HG03571 (cell line): ENCODE measurements at regions not wholly inside any gene's neighbourhood (a gene's known extent, or its start where the extent isn't known, plus 50 kb on each side); places are given as distances from the start of the nearest gene placed in this dataset.
"Not testable (repeated sequence)": the region's sequence is repeated elsewhere in the genome, so short reads cannot be mapped to it uniquely, and the experiment has no call there.

Source experiments
- ATAC-seq: cut with Tn5 transposase; IDR thresholded peaks from one replicate; pipeline ENCODE4 v1.9.1; 2021; ENCODE audit not compliant: unreplicated experiment

DNA sequence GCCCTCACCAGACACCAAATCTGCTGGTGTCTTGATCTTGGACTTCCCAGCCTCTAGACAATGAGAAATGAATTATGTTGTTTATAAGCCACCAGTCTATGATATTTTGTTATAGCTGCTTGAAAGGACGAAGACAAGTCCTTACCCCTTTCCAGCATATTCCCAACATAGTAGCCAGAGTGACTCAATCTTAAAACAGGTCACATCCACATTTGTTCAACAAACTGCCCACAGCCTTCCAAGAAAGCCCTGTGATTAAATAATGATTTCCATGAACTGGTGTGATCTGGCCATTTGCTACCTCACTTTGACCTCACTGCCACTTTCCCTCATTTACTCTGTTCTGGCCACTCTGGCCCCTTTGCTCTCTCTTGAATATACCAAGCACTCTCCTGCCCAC lies 193.7 kb upstream of the CFAP20DC start:
- no peak for ATAC-seq

DNA sequence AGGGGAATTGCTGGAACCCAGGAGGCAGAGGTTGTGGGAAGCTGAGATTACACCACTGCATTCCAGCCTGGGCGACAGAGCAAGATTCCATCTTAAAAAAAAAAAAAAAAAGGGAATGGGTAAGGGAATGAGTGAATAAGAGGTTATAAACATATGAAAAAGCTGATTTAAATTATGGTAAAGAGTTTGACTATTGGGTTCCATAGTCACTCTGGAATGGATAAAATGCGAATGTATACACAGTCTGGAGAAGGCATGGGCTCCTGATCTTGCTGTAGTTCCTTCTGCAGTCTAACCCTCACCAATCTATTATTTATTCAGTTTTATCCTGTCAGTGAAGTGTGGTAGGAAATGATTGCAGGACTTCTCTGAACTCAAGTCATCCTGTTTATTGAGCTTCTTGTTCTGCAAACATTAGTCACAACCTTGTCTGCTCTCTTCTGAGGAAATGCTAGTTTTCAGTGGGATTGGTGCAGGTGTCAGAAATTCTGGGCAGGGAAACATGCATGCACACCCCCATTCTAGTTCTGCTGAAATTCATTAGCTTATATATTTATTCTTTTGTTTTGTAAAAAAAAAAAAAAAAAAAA lies 190.9 kb upstream of the CFAP20DC start:
- no peak for ATAC-seq

DNA sequence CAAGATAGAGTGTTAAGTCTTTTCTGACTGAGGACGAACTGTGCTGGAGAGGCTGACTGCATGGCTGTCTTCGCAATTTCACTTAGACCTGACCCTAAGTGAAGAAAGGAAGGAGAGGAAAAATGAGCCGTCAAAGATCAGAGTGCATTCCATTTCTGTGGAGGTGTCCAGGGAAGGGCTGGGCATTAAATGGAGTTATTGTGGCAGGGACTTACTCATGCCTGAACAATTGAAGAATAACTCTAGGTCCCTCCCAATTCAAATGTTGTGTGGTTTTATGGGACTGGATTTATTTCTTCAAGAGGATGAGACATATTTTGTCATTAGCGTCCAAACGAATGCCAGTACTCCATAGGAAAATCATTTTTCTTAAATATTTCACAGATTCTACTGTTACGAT lies 187.3 kb upstream of the CFAP20DC start:
- ATAC-seq, result no peak

DNA sequence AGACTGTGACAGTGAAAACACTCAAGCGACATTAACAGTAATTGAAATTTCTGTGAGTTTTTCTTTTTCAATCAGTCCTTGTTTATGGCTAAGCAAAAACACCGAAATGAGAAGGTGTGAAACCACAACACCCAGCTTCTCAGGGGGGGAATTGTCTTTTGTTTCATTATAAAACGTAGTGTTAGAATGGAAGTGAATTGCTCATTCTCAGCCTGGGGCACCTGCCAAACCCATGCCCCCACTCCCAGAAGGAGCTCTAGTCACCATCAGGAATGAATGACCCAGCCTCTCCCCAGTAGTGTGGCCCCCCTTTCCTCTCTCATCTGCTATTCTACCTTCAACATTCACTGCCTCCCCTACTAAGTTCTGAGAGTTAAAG lies 185.8 kb upstream of the CFAP20DC start:
- ATAC-seq, result peak; percentile 86

DNA sequence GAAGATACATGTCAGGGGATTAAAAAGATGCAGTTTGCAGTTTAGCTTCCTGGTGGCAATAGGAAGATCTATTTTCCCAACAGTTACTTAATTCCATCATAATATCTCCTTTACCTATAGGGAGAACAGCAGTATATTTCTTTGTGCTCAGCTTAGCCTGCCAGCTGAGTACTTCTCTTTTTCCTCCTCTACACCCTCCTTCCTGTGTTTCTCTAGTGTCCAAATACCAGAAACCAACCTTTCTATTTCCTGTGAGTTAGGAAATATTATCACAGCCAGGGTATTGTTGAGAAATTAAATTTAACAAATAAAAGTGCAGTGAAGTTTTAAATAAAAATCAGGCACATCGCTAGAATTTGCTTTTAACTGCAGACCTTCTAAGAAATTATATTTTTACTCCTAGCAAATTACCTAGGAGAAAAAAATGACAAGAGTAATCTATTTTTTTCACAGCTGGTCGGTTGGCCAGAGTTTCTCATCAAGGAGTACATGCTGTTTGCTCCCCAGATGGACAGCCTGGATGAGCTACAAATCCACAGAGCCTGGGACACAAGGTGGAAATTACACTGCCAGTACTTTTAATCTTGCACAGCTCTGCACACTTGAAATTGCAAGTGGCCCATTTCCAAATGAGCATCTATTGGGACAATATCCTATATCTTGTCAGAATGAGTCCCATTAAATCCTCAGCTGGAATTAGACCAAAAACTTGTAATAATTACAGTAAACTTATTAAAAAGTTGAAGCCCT lies 185.2 kb upstream of the CFAP20DC start:
- ATAC-seq, result peak; percentile 20

DNA sequence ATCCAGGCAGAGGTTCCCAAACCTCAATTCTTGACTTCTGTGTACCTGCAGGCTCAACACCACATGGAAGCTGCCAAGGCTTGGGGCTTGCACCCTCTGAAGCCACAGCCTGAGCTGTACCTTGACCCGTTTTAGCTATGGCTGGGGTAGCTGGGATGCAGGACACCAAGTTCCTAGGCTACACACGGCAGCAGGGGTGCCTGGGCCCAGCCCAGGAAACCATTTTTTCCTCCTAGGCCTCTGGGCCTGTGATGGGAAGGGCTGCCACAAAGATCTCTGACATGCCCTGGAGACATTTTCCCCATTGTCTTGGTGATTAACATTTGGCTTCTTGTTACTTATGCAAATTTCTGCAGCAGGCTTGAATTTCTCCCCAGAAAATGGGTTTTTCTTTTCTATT lies 180.6 kb upstream of the CFAP20DC start:
- ATAC-seq, result not testable (repeated sequence)

DNA sequence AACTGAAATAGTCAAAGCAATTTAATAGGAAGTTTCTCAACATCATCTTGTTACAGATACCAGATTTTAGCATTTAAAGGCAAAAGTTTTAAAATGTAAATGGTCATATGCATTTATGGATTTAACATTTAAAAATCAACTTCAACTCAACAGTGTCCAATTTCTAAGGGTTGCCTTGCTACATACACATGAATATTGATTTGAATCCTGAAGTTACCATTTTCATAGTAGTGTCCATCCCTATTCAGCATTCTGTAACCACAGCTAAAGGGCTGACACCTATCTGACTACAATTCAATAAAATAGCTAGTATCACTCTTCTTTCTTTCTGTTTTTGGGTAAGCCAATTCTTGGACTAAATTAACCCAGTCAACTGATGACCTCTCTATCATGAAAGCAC lies 164.0 kb upstream of the CFAP20DC start:
- no peak for ATAC-seq

DNA sequence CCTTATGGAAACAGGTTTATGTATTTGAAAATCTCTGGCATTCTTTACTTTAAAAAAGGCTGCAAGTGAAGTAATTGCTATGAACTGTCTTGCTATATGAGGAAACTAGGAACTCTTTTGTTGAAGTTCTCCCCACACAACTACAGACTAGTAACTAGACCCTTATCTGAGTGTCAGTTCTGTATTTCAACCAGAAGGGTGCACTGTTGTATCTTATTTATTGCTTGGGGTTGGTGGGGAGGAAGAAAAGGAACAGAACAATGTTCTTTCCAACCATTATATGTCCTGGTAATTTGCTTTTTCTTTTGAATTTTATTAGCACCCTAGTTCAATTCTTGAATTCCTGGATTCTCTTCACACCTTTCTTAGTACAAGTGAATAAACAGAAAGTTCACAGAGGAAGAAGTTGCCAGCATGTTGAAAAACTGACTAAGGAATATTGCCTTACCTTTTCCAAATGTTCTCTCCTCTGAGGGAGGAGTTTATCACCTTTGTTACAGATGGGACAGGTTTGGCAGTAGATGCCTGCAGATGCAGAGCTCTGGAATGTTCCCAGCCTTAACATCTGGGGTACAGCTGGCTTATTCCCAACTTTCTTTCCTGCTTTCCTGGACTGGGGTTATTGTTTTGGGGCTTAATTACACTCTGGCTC lies 162.4 kb upstream of the CFAP20DC start:
- no peak for ATAC-seq

DNA sequence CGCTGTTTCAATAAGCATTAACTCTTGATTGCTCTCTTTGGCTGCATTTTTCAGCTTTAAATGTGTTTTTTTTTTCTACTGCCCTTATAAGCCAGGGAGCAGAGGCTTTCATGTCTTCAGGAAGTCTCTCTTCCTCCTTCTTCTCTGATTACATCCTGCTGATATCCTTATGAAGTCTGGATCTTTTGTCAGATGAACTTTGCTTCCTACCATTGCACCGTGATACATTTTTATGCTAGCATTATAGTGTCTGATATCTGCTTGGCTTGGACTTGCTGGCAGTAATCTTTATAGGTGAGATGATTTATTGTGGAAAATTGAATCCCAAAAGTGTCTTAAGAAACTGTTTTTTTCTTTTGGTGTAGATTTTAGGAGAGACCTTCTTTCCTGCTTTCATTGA lies 160.4 kb upstream of the CFAP20DC start:
- no peak for ATAC-seq

DNA sequence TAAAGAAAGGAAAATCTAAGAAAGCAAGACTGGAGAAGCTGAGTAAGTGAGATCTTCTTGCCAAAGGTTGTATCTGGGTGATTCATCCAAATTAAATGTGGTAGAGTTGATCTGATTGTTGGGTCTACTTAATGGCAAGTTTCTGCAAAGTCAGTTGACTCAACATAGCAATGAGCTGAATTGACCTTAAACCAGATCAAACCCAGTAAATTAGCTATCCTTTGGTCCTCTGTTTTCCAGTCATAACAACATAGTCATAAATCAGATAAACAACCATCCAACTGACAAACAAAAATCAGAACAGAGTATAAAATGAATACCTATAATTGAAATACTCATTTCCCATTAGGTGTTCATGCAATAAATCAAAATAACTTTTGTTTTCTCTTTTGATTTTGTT lies 142.6 kb upstream of the CFAP20DC start:
- ATAC-seq, result no peak

DNA sequence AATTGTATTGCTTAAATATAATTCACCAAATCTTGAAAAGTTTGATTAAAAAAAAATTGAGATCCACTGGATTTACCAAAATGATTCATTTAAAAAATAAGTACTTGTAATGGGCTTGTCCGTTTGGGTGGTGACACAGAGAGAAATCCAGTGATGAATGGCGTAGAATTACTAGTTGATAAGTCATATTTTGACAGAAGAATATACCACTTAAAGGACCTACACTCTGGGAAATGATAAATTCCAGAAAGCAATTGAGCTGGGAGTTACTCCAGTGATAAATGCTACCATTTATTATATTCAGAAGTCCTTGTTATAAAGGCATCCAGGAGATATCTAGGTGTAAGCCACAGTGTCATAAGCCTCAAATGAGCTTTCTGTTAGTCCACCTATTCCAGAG lies 141.8 kb upstream of the CFAP20DC start:
- ATAC-seq, result no peak

DNA sequence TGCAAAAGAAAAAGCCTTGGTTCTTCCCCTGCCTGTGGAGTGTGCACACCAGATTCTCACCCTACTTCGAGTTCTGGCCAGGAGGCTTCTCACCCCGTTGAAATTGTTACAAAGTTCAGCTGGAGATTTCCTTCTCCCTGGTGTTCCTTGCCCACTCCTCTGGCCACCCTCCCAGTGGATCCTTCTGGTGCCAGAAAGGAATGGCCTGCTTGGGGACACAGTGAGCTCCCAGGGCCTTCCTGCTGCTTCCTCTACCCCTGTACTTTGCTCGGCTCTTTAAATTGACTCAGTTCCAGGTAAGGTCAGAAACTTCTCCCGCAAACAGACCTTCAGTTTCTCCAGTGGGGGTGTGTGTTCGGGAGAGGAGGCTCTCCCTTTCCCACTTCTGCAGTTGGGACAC lies 140.1 kb upstream of the CFAP20DC start:
- ATAC-seq, result no peak

DNA sequence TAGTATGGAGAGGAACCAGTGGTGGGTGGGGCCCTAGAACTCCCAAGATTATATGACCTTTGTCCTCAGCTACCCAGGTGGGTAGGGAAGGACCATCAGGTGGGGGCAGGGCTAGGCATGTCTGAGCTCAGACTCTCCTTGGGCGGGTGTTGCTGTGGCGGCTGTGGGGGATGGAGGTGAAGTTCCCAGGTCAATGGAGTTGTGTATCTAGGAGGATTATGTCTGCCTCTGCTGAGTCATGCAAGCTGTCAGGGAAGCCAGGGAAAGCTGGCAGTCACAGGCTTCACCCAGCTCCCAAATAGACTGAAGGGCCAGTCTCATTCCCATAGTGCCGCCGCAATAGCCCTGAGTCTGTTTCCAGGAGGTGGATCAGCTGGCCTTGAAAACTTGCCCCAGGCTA lies 139.7 kb upstream of the CFAP20DC start:
- no peak for ATAC-seq

DNA sequence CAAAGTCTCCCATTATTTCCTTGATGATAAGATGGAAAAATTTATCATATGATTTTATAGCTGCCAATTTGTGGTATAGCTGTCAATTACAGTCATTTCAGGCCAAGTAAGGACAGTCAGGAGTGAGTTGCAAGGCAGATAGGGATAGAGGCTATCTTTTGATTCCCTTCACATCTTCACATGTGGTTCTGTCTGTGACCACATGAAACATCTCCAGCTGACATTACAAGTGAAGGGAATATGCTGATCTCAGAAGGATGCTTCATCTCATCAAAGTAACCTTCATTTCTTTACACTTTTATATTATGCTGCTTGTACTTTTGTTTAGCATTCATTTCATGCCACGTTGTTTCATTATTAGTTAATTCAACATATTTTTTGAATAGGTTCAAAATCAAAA lies 136.9 kb upstream of the CFAP20DC start:
- no peak for ATAC-seq

DNA sequence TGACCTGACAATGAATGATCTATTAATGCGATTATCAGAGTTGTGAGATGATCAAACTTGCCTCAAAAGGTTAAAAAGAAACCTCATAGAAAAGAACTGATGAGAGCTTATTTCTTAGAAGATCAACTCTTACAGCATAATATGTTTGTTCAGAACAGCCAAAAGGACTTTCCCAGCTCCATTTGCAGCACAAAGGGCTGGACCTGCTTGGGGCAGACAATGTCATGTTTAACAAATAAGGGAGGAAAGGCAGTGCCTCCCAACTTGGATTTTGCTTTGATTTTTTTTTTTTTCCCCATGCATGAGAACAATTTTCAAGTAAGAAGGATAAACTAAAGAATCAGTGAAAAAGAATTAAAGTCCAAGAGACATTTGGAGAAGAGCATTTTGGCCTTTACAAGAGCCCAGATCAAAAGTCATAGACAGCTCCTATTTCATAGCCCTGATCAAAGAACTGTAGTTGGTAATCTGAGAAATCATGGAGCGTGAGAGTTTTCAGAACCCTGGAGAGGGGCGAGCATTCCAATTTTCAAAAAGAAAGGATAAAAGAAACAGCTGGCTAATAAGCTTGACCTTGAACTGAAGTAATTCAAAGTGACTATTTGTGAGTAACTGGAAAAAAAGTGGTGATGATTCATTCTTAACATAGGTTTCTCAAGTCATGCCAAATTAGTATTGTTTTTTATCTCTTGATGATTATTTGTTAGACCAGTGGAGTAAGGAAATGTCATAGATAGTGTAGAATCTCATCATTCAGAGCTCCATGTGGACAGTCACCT lies 136.0 kb upstream of the CFAP20DC start:
- no peak for ATAC-seq

DNA sequence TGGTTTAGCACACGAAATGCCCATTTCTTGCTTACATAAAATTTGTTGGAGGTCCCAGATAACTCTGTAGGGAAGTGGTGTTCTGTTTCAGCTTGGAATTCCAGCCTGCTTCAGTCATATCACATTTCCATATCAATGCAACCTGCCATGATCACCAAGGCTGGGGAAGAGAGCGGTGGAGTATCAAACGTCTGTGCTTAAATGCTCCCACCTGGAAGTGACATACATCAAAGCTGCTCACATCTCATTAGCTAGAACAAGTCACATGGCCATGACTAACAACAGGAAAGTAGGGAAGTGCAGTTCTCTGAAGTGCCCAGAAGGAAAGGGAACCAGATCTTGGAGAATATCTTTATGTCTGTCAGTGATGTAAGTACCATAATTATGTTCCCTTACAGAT lies 130.2 kb upstream of the CFAP20DC start:
- no peak for ATAC-seq

DNA sequence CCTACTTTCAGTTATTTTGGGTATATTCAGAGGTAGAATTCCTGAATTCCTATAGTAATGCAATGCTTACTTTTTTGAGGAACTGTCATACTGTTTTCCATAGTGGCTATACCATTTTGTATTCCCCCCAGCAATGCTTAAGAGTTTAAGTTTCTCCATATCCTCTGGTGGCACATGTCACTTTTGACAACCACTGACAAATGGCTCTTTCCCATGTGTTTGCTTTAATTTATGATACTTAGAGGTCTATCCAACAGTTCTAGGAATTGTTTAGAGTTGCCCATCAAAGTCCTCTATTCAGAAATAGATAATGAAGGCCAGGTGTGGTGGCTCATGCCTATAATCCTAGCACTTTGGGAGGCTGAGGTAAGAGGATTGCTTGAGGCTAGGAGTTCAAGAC lies 128.9 kb upstream of the CFAP20DC start:
- ATAC-seq, result no peak

DNA sequence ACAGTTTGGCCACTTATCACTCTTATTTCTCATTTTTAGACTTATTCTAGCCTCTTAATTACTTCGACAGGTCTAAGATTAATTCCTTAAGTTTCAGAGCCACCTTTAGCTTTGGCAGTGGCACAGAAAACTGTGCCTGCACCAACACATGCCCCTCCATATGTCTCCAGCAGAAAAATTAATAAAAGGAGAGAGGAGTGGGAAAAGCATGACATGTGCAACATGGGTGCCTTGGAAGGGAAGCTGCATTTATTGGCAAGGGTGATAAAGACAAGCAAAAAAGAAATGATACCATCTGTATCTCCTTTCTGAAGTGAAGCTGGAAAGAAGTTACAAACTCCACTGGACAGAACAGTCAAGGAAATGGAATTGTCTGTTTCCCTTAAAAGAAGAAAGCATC lies 121.7 kb upstream of the CFAP20DC start:
- no peak for ATAC-seq

DNA sequence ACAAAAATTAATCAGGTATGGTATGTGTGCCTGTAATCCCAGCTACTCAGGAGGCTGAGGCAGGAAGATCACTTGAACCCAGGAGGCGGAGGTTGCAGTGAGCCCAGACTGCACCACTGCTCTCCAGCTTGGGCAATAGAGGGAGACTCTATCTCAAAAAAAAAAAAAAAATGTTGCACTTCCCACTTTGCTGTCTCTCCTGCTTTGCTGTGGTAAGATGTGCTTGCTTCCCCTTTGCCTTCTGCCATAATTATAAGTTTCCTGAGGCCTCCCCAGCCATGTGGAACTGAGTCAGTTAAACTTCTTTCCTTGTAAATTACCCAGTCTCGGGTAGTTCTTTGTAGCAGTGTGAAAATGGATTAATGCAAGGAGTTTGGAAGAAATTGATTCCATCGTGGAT lies 120.3 kb upstream of the CFAP20DC start:
- not testable (repeated sequence) for ATAC-seq

DNA sequence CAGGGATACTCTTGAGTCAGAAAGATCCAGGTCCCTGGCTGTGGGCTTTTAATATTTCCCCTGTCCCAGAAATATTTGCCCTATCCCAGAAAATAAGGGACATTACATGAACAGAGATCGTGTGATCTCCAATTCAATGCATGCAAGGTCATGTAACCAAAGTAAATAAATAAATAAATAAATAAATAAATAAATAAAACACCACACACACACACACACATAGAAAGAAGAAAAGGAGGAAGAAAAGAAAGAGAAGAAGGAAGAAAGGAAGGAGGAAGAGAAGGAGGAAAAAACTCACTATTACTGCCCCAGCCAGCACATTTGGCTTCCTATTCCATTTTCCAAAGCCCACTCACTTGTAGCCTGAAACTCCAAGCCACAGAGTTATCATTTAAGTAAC lies 117.9 kb upstream of the CFAP20DC start:
- ATAC-seq, result no peak

DNA sequence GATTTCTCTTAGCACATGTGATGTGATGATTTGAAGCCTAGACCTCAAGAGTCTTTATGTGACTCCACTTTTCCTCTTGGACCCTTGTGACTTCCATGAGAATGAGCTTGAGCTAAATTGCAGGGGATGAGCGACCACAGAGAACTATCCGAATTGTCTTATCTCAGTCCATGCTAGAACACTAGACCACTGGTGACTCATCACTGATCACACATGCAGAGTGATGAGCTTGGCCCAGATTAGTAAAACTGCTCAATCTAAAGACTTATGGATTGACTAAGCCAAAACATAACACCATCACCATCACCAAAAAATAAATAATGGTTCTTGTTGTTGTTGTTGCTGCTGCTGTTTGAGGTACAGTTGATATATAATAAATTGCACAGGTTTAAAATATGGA lies 114.1 kb upstream of the CFAP20DC start:
- ATAC-seq, result no peak

DNA sequence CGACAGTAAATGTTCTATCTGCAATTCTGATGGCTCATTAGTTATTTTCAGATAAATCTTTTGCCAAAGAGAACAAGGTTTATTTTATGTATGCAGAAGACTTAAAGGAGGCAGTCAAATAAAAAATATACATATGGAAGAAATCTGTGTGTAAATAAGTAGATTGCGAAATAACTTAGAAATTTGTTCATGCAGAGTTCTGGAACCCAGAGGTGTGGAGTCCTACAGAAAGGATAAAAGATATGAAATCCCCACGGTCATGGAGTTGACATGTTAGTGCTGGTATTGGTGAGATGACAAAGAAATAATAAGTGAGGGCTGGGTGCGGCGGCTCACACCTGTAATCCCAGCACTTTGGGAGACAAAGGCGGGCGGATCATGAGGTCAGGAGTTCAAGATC lies 111.2 kb upstream of the CFAP20DC start:
- ATAC-seq, result no peak
